ENCODE measurements at regions not wholly inside any gene's neighbourhood (a gene's known extent, or its start where the extent isn't known, plus 50 kb on each side); places are given as distances from the start of the nearest gene placed in this dataset.

DNA sequence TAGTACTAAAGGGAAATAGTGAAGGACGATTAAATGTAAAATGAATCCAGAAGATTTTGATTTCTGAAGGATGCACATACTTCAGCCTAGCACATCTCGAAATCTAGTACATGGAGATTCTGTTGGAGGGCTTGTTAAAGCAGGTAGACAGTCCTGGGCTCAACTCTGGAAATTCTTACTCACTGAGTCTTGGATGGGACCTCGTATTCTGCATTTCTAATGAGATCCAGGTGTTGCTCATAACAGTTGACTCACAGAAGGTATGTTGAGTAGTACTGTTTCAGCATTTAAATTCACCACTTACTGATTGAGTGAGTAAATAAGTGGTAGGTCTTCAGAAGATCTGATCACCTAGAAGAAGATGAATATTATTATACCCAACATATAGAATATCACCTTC, 623.4 kb upstream of the SGO1 start:
- H3K9me2 ChIP-seq (ENCODE audit: insufficient read depth, low read length): no peaks in the 10 kb centered on the region
- no peaks in the 10 kb centered on the region for H3K27me3 ChIP-seq (ENCODE audit: insufficient read depth, low read depth, low read length)
- H3K9me3 ChIP-seq (ENCODE audit: low read length): no peaks in the 10 kb centered on the region
- H3K4me3 ChIP-seq (ENCODE audit: low read length): no peak overlapping the region
- no peaks in the 10 kb centered on the region for H3K79me2 ChIP-seq (replicated peaks; ENCODE audit: insufficient read depth, low read length)
- no peaks in the 10 kb centered on the region for H3K36me3 ChIP-seq (ENCODE audit: insufficient read depth, low read length)
- H3F3A ChIP-seq (ENCODE audit: insufficient read depth, low read length, poor library complexity, severe bottlenecking): no peaks in the 10 kb centered on the region
- no peak overlapping the region for H2AFZ ChIP-seq (ENCODE audit: low read depth, low read length)
- H4K20me1 ChIP-seq (ENCODE audit: insufficient read depth): no peaks in the 10 kb centered on the region
- H3K9ac ChIP-seq (ENCODE audit: low read length): no peak overlapping the region
- TF ChIP-seq EZH2 (IDR thresholded peaks at IDR 0.05; ENCODE audit: borderline replicate concordance, insufficient read depth, low read length, poor library complexity, severe bottlenecking): no peak
- TF ChIP-seq CTCF (IDR thresholded peaks at IDR 0.05; ENCODE audit: poor library complexity, severe bottlenecking): no peak
- TF ChIP-seq POLR2AphosphoS5 (IDR thresholded peaks at IDR 0.05): no peak
- no peak for TF ChIP-seq TAF1 (IDR thresholded peaks at IDR 0.05; ENCODE audit: low read depth)
- TF ChIP-seq SMC3 (conservative IDR thresholded peaks at IDR 0.05; ENCODE audit: poor library complexity): no peak
- TF ChIP-seq, protein P1, sequence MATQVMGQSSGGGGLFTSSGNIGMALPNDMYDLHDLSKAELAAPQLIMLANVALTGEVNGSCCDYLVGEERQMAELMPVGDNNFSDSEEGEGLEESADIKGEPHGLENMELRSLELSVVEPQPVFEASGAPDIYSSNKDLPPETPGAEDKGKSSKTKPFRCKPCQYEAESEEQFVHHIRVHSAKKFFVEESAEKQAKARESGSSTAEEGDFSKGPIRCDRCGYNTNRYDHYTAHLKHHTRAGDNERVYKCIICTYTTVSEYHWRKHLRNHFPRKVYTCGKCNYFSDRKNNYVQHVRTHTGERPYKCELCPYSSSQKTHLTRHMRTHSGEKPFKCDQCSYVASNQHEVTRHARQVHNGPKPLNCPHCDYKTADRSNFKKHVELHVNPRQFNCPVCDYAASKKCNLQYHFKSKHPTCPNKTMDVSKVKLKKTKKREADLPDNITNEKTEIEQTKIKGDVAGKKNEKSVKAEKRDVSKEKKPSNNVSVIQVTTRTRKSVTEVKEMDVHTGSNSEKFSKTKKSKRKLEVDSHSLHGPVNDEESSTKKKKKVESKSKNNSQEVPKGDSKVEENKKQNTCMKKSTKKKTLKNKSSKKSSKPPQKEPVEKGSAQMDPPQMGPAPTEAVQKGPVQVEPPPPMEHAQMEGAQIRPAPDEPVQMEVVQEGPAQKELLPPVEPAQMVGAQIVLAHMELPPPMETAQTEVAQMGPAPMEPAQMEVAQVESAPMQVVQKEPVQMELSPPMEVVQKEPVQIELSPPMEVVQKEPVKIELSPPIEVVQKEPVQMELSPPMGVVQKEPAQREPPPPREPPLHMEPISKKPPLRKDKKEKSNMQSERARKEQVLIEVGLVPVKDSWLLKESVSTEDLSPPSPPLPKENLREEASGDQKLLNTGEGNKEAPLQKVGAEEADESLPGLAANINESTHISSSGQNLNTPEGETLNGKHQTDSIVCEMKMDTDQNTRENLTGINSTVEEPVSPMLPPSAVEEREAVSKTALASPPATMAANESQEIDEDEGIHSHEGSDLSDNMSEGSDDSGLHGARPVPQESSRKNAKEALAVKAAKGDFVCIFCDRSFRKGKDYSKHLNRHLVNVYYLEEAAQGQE (IDR thresholded peaks at IDR 0.05; ENCODE audit: borderline replicate concordance): no peak
- TF ChIP-seq EP300 (conservative IDR thresholded peaks at IDR 0.05; ENCODE audit: poor library complexity, severe bottlenecking): no peak
- TF ChIP-seq RAD21 (conservative IDR thresholded peaks at IDR 0.05): no peak
- TF ChIP-seq MXI1 (conservative IDR thresholded peaks at IDR 0.05; ENCODE audit: poor library complexity, severe bottlenecking): no peak
- no peak overlapping the region for H3K4me2 ChIP-seq (ENCODE audit: low read length)
- no peak overlapping the region for H3K27ac ChIP-seq (ENCODE audit: low read length)

DNA sequence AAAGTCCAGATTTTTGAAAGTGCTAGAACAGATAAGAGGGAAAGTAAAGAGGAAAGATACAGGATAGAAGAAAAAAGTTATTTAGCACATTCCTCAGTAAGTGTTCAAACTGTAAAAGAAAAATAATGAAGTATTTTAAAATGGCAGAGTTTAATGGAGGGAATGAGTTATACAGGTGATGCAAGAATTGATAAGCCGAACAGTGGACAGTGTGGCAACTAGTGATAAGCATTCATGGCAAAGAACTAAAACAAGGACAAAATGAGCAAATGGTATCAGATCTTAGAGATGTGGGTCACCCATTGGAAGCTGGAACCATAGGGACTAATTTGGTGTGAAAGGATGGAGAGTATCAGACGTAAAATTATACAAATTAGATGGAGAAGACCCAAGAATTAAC, 622.9 kb upstream of the SGO1 start:
- Histone ChIP-seq H3K9ac (ENCODE audit: low read length) (no peak overlapping the region), H3K9me2 (ENCODE audit: insufficient read depth, low read length) (no peaks in the 10 kb centered on the region), H2AFZ (ENCODE audit: low read depth, low read length) (no peak overlapping the region), H4K20me1 (ENCODE audit: insufficient read depth) (no peaks in the 10 kb centered on the region), H3K79me2 (replicated peaks; ENCODE audit: insufficient read depth, low read length) (no peaks in the 10 kb centered on the region), H3K36me3 (ENCODE audit: insufficient read depth, low read length) (no peaks in the 10 kb centered on the region), H3K27ac (ENCODE audit: low read length) (no peak overlapping the region), H3K27me3 (ENCODE audit: insufficient read depth, low read depth, low read length) (no peaks in the 10 kb centered on the region), H3K4me3 (ENCODE audit: low read length) (no peak overlapping the region), H3F3A (ENCODE audit: insufficient read depth, low read length, poor library complexity, severe bottlenecking) (no peaks in the 10 kb centered on the region), H3K9me3 (ENCODE audit: low read length) (no peaks in the 10 kb centered on the region), H3K4me2 (ENCODE audit: low read length) (no peak overlapping the region)
- TF ChIP-seq RAD21 (conservative IDR thresholded peaks at IDR 0.05): no peak
- TF ChIP-seq EZH2 (IDR thresholded peaks at IDR 0.05; ENCODE audit: borderline replicate concordance, insufficient read depth, low read length, poor library complexity, severe bottlenecking): no peak
- no peak for TF ChIP-seq EP300 (conservative IDR thresholded peaks at IDR 0.05; ENCODE audit: poor library complexity, severe bottlenecking)
- no peak for TF ChIP-seq POLR2AphosphoS5 (IDR thresholded peaks at IDR 0.05)
- TF ChIP-seq TAF1 (IDR thresholded peaks at IDR 0.05; ENCODE audit: low read depth): no peak
- TF ChIP-seq SMC3 (conservative IDR thresholded peaks at IDR 0.05; ENCODE audit: poor library complexity): no peak
- TF ChIP-seq, protein P1 (IDR thresholded peaks at IDR 0.05; ENCODE audit: borderline replicate concordance): no peak
- TF ChIP-seq CTCF (IDR thresholded peaks at IDR 0.05; ENCODE audit: poor library complexity, severe bottlenecking): no peak
- TF ChIP-seq MXI1 (conservative IDR thresholded peaks at IDR 0.05; ENCODE audit: poor library complexity, severe bottlenecking): no peak

Measured in neural cell (in vitro differentiated cells).